ENCODE measurements at regions not wholly inside any gene's neighbourhood (a gene's known extent, or its start where the extent isn't known, plus 50 kb on each side); places are given as distances from the start of the nearest gene placed in this dataset.

GRCh38 chr5:167152561-167152960, 1138.9 kb upstream of the WWC1 start:
- H3K4me1 ChIP-seq (ENCODE audit: insufficient read depth, low read length, severe bottlenecking), result no peaks in the 10 kb centered on the region
- no peaks in the 10 kb centered on the region for H4K20me1 ChIP-seq (ENCODE audit: insufficient read depth, low read length)
- no peak overlapping the region for H2AFZ ChIP-seq (ENCODE audit: low read length)
- no peak overlapping the region for H3K9ac ChIP-seq (ENCODE audit: low read length)
- H3K27me3 ChIP-seq (ENCODE audit: insufficient read depth, low read length), result no peaks in the 10 kb centered on the region
- TF ChIP-seq, protein P1, sequence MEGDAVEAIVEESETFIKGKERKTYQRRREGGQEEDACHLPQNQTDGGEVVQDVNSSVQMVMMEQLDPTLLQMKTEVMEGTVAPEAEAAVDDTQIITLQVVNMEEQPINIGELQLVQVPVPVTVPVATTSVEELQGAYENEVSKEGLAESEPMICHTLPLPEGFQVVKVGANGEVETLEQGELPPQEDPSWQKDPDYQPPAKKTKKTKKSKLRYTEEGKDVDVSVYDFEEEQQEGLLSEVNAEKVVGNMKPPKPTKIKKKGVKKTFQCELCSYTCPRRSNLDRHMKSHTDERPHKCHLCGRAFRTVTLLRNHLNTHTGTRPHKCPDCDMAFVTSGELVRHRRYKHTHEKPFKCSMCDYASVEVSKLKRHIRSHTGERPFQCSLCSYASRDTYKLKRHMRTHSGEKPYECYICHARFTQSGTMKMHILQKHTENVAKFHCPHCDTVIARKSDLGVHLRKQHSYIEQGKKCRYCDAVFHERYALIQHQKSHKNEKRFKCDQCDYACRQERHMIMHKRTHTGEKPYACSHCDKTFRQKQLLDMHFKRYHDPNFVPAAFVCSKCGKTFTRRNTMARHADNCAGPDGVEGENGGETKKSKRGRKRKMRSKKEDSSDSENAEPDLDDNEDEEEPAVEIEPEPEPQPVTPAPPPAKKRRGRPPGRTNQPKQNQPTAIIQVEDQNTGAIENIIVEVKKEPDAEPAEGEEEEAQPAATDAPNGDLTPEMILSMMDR (IDR thresholded peaks at IDR 0.05; ENCODE audit: low read length), result no peak
- TF ChIP-seq EZH2 (IDR thresholded peaks at IDR 0.05; ENCODE audit: borderline replicate concordance, low read length), result no peak
- H3K27ac ChIP-seq (ENCODE audit: low read depth, low read length, poor library complexity, severe bottlenecking), result no peak overlapping the region
- no peak overlapping the region for H3K4me2 ChIP-seq (ENCODE audit: low read length)
- no peaks in the 10 kb centered on the region for H3F3A ChIP-seq (ENCODE audit: insufficient read depth, low read length)
- no peaks in the 10 kb centered on the region for H3K36me3 ChIP-seq (ENCODE audit: insufficient read depth, low read length)
- no peaks in the 10 kb centered on the region for H3K79me2 ChIP-seq (ENCODE audit: insufficient read depth, low read length)
- H3K9me3 ChIP-seq (ENCODE audit: low read length), result no peaks in the 10 kb centered on the region
- no peak overlapping the region for H3K4me3 ChIP-seq (ENCODE audit: low read depth, low read length, poor library complexity, severe bottlenecking)
- H3K9me2 ChIP-seq (ENCODE audit: low read depth, low read length), result no peaks in the 10 kb centered on the region

- H3K4me2 ChIP-seq (ENCODE audit: low read length), result no peak overlapping the region
- no peaks in the 10 kb centered on the region for H3K79me2 ChIP-seq (ENCODE audit: insufficient read depth, low read length)
- H2AFZ ChIP-seq (ENCODE audit: low read length), result no peak overlapping the region
- H3K4me3 ChIP-seq (ENCODE audit: low read depth, low read length, poor library complexity, severe bottlenecking), result no peak overlapping the region
- H3K27me3 ChIP-seq (ENCODE audit: insufficient read depth, low read length), result no peaks in the 10 kb centered on the region
- no peaks in the 10 kb centered on the region for H4K20me1 ChIP-seq (ENCODE audit: insufficient read depth, low read length)
- no peak overlapping the region for H3K27ac ChIP-seq (ENCODE audit: low read depth, low read length, poor library complexity, severe bottlenecking)
- H3F3A ChIP-seq (ENCODE audit: insufficient read depth, low read length), result no peaks in the 10 kb centered on the region
- H3K36me3 ChIP-seq (ENCODE audit: insufficient read depth, low read length), result no peaks in the 10 kb centered on the region
- H3K9ac ChIP-seq (ENCODE audit: low read length), result no peak overlapping the region
- H3K9me2 ChIP-seq (ENCODE audit: low read depth, low read length), result no peaks in the 10 kb centered on the region
- no peaks in the 10 kb centered on the region for H3K9me3 ChIP-seq (ENCODE audit: low read length)
- TF ChIP-seq EZH2 (IDR thresholded peaks at IDR 0.05; ENCODE audit: borderline replicate concordance, low read length), result no peak
- TF ChIP-seq, protein P1 (IDR thresholded peaks at IDR 0.05; ENCODE audit: low read length), result no peak
- no peaks in the 10 kb centered on the region for H3K4me1 ChIP-seq (ENCODE audit: insufficient read depth, low read length, severe bottlenecking)
Measured at GRCh38 chr5:167155387-167156005, 1135.9 kb upstream of the WWC1 start.

GRCh38 chr5:167156446-167156845, 1135.0 kb upstream of the WWC1 start:
- H3K4me3 ChIP-seq (ENCODE audit: low read depth, low read length, poor library complexity, severe bottlenecking), result no peak overlapping the region
- no peak for TF ChIP-seq EZH2 (IDR thresholded peaks at IDR 0.05; ENCODE audit: borderline replicate concordance, low read length)
- TF ChIP-seq, protein P1 (IDR thresholded peaks at IDR 0.05; ENCODE audit: low read length), result no peak
- H3K4me1 ChIP-seq (ENCODE audit: insufficient read depth, low read length, severe bottlenecking), result no peaks in the 10 kb centered on the region
- H3K9ac ChIP-seq (ENCODE audit: low read length), result no peak overlapping the region
- no peak overlapping the region for H3K4me2 ChIP-seq (ENCODE audit: low read length)
- H3F3A ChIP-seq (ENCODE audit: insufficient read depth, low read length), result no peaks in the 10 kb centered on the region
- H3K36me3 ChIP-seq (ENCODE audit: insufficient read depth, low read length), result no peaks in the 10 kb centered on the region
- no peaks in the 10 kb centered on the region for H3K27me3 ChIP-seq (ENCODE audit: insufficient read depth, low read length)
- H2AFZ ChIP-seq (ENCODE audit: low read length), result no peak overlapping the region
- no peaks in the 10 kb centered on the region for H3K9me2 ChIP-seq (ENCODE audit: low read depth, low read length)
- no peaks in the 10 kb centered on the region for H4K20me1 ChIP-seq (ENCODE audit: insufficient read depth, low read length)
- no peaks in the 10 kb centered on the region for H3K9me3 ChIP-seq (ENCODE audit: low read length)
- H3K27ac ChIP-seq (ENCODE audit: low read depth, low read length, poor library complexity, severe bottlenecking), result no peak overlapping the region
- H3K79me2 ChIP-seq (ENCODE audit: insufficient read depth, low read length), result no peaks in the 10 kb centered on the region
